ENCODE measurements at regions not wholly inside any gene's neighbourhood (a gene's known extent, or its start where the extent isn't known, plus 50 kb on each side); places are given as distances from the start of the nearest gene placed in this dataset.

DNA sequence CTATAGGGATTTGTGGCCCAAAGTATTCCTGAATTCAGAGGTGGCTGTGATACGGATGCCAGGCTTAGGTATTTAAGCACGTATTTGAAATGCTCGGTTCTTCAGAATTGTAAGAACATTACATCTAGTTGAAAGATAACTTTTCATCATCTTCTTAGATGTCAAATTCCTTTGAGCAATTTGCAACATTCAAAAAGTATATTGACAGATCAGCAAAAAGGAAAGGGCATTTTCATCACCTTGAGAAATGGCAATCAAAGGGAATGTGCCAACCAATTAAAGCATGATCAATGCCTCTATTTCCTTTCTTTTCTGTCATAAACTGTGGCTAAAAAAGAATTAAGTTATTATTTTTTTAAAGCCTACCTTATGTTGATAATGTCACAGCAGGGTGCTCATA, 66.3 kb upstream of the LRRTM4 start:
- Histone ChIP-seq H3K27ac (ENCODE audit: insufficient read depth, low read length) (no peak overlapping the region), H3K27me3 (ENCODE audit: control insufficient read depth, insufficient read depth, low read length) (no peaks in the 10 kb centered on the region), H3K9ac (ENCODE audit: low read depth, low read length) (no peak overlapping the region), H3K79me1 (ENCODE audit: low read depth in 1 of 2, low read length in 2 of 2) (no peaks in the 10 kb centered on the region), H3K9me1 (ENCODE audit: insufficient read depth, low read length) (no peaks in the 10 kb centered on the region), H2AK5ac (ENCODE audit: low read depth, low read length) (no peak overlapping the region), H3K4me1 (ENCODE audit: control insufficient read depth, insufficient read depth, low read length) (no peaks in the 10 kb centered on the region), H2AFZ (replicated peaks; ENCODE audit: low read length, poor library complexity) (no peak overlapping the region), H3K4ac (ENCODE audit: low read depth, low read length) (no peak overlapping the region), H4K5ac (ENCODE audit: low read depth, low read length) (no peak overlapping the region), H2BK120ac (ENCODE audit: low read depth, low read length) (no peak overlapping the region), H3K23ac (ENCODE audit: low read depth, low read length) (no peak overlapping the region), H2AK9ac (replicated peaks; ENCODE audit: low read depth, low read length, poor library complexity) (no peak overlapping the region), H3K4me2 (ENCODE audit: low read depth, low read length) (no peak overlapping the region), H3K9me3 (ENCODE audit: control insufficient read depth, insufficient read depth, low read length) (no peaks in the 10 kb centered on the region), H2BK15ac (ENCODE audit: low read depth, low read length) (no peak overlapping the region), H2BK5ac (ENCODE audit: low read depth, low read length, poor library complexity, severe bottlenecking) (no peak overlapping the region), H4K20me1 (ENCODE audit: insufficient read depth, low read length) (no peaks in the 10 kb centered on the region), H3K36me3 (ENCODE audit: control insufficient read depth, insufficient read depth, low read length) (no peaks in the 10 kb centered on the region), H3K4me3 (ENCODE audit: insufficient read depth, low read depth, low read length) (no peak overlapping the region), H3K14ac (replicated peaks; ENCODE audit: low read depth, low read length) (no peak overlapping the region), H2BK20ac (ENCODE audit: low read depth, low read length) (no peak overlapping the region), H4K8ac (ENCODE audit: low read depth in 2 of 2, low read length in 2 of 2) (no peak overlapping the region), H3K18ac (ENCODE audit: low read depth, low read length) (no peak overlapping the region), H4K91ac (ENCODE audit: insufficient read depth, low read depth, low read length) (no peak overlapping the region), H3K56ac (ENCODE audit: extremely low read depth, insufficient read depth, low read length) (no peak overlapping the region)
- dilution Hi-C loops (cut with HindIII; ENCODE audit: low sequenced_read_pairs, unreplicated experiment) = no loop called here
- ChIA-PET CTCF (no interaction called here), POLR2A (ENCODE audit: unreplicated experiment) (no interaction called here)
- BruUV-seq (replicated peaks) = no TSS peak
- WGBS, 2 experiments (ENCODE audit: extremely low coverage in 2 of 2, insufficient read length in 1 of 2) = no CpG with 5 or more reads among the region's 3 CpGs
- TF ChIP-seq, protein P1, sequence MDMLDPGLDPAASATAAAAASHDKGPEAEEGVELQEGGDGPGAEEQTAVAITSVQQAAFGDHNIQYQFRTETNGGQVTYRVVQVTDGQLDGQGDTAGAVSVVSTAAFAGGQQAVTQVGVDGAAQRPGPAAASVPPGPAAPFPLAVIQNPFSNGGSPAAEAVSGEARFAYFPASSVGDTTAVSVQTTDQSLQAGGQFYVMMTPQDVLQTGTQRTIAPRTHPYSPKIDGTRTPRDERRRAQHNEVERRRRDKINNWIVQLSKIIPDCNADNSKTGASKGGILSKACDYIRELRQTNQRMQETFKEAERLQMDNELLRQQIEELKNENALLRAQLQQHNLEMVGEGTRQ (IDR thresholded peaks at IDR 0.05; ENCODE audit: low read depth, low read length) = no peak
- peak; percentile 27; the same call in 1 of the 2 replicates for TF ChIP-seq MAFK (IDR thresholded peaks at IDR 0.05; ENCODE audit: low read depth, low read length)
- intact Hi-C loops (cut with micrococcal nuclease) = no loop called here
- in situ Hi-C loops (cut with MboI; ENCODE audit: low sequenced_read_pairs) = no loop called here
- ATAC-seq (ENCODE audit: low read depth) (no peak), DNase-seq (no peak)

All from IMR-90 (cell line).